Superior temporal gyrus (tissue), 1 donor: ENCODE measurements at regions not wholly inside any gene's neighbourhood (a gene's known extent, or its start where the extent isn't known, plus 50 kb on each side); places are given as distances from the start of the nearest gene placed in this dataset.
A peak's percentile ranks its signal among the peaks of the same experiment; 100 is the strongest.

Experiments
- DNase-seq: peaks from one replicate; pipeline ENCODE4 v3.0.0-alpha.2; 2016; ENCODE audit errors: extremely low spot score

DNA sequence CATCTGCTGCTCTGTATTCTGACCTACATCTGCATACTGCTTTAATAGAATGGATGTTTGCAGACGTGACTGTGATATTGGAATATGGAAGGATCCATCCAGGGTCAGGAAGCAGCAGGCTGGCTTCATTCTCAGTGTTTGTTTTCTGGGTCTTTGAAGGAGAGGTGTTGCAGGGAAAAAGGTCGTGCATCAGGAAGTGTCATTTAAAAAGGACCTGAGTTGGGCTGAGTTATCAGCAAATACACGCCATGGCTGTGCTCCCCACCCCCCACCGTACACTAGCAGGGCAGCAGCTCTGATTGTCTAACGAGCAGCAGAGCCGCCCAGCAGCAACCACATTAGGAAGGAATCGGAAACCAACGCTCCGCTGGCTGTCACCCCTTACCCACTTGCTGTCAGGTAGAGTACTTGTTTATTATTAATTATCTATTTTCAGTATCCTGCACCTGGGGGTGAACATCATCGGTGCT lies 63.1 kb upstream of the STEAP1B start:
- DNase-seq: no peak

DNA sequence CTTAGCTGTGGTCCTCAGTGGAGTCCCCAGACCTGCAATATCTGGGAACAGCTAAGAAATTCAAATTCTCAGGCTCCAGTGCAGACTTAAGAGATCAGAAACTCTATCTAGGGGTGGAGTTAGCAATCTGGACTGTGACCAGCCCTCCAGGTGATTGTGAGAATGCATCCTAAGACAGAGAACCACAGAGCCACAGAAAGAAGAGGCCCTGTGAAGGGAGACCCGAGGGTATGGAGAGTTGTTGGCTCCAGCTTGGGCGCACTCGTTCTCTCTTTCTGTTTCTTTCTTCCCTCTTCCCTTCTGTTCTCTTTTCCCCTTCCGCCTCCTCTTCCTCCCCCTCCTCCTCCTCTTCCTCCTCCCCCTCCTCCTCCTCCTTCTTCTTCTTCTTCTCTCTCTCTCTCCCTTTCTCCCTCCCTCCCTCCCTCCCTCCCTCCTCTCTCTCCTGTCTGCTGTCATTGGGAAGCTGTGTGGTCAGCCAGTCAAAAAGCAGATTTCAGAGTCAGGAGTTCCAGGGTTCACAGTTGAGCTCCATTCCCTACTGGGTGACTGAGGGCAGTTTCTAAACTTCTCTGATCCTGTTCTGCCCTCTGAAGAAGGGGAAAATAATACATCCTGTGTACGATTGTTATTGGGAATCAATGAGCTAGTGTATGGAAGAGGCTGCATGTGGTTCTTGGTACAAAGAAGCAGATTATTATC lies 62.1 kb upstream of the STEAP1B start:
- no peak for DNase-seq

DNA sequence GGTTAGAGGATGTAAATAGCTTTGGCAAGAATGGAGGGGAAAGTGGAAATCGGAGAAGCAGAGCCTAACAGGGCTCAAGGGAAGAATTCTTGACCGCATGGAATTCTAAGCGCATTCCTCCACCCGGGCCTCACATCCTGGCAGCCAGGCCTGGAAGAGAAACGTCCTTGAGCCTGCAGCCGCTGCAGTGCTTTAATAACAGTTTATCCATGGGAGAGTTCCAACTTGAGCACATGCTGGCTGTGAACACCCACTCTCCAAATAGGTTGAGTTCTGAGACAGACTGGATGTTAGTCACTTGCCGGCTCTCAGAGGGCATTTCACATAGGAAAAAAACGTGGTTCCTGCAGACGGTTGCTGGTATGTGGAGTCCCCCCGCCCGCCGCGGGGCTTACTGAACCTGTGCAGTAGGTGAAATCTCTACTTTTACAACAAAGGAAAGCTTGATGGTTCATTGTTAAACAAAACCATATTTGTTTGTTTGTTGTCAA lies 61.4 kb upstream of the STEAP1B start:
- peak; percentile 59 for DNase-seq

DNA sequence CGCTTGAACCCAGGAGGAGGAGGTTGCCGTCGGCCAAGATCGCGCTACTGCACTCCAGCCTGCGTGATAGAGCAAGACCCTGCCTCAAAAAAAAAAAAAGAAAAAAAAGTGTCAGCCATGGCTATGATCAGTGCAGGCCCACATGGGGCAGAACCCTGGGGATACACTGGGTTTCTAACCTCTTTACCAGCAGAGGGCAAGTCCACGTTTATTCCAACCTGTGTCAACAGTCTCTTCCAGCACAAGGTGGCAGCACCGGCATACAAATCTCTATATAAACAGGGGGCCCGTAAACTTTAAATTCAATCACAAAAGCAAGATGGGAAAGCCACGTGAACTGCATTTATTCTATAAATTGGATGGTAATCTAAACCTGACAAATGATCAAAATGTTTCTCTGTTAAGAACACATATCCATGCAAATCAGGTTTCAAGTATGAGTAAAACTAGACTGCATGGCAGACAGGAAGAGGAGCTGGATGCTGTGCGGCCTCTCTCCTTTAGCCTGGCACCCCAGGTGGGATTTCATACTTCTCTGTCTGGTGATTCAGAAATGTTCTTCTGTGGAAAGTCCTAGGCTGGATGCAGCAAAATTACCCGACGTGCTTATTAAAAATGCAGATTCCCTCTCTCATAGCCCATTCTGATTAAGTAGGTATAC lies 60.0 kb upstream of the STEAP1B start:
- DNase-seq: peak; percentile 87

DNA sequence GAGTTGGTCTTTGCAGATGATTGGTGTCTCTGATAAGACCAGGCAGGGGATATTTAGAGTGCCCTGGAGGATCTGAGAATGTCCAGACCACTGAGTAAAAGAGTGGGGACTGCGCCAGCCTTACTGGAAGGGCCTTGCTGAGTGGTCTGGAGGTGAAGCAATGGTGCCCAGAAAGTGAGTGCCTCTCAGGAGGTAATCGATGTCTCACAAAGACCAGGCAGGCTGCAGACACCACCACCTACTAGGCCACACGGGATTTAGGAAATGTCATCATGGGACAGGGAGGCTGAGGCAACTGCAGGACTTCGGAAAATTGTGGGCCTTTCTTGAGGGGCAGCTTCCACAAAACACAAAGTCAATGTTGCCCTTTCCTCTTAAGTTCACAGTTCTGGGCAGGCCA lies 57.2 kb upstream of the STEAP1B start:
- no peak for DNase-seq

DNA sequence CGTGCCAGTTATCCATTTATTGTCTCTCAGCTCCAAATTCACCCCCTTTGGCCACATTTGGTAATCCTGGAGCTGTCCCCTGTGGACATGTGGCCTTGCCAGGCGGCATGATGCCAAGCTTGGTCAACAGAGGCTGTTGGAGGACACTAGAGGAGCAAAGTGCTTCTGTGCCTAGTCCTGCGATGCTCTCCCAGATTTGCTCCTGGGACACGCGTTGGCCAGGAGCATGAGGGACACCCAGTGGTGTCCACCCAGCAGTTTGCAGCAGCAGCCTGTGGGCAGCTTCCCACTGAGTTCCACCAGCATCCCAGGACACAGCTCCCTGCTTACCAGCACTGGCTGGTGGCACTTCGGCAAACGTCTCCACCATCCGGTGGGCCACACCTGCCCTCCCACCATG lies 55.5 kb upstream of the STEAP1B start:
- DNase-seq: no peak

DNA sequence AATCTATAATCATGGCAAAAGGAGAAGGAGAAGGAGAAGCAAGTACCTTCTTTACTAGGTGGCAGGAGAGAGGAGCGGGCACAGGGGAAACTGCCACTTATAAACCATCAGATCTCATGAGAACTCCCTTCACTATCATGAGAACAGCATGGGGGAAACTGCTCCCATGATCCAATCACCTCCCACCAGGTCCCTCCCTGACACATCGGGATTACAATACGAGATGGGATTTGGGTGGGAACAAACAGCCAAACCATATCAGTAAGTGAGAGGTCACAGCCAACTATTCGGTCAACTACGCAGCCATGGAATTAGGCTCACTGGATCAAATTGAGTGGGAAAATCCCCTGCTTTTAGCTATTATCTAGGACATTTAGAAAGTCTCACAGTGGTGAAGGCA lies 54.2 kb upstream of the STEAP1B start:
- DNase-seq: no peak

DNA sequence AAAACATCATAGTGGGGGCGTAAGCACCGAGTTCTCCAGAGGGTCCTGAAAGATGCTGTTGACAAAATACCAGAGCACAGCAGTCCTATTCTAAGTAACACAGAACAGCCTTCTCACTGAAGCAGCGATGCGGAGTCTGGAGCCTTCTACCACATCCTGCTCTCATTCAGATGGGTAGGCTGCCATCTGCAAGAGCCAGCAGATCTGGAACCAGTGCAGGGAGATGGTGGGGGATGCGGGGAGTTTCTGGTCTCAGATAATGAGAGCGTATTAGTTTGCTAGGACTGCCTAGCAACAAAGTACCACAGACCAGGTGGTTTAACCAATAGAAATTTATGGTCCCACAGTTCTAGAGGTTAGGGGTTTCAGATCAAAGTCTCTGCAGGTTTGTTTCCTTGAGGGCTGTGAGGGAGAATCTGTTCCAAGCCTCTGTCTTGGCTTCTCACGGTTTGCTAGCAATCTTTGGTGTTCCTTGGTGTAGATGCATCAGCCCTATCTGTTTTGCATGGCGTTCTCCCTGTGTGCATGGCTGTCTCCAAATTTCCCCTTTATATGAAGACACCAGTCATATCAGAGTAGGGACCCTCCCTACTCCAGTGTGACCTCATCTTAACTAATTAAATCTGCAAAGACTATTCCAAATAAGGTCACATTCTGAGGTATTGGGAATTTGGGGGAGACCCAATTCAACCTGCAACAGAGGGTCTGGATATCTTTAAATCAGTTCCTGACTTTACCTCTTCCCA lies 52.0 kb upstream of the STEAP1B start:
- DNase-seq: no peak

DNA sequence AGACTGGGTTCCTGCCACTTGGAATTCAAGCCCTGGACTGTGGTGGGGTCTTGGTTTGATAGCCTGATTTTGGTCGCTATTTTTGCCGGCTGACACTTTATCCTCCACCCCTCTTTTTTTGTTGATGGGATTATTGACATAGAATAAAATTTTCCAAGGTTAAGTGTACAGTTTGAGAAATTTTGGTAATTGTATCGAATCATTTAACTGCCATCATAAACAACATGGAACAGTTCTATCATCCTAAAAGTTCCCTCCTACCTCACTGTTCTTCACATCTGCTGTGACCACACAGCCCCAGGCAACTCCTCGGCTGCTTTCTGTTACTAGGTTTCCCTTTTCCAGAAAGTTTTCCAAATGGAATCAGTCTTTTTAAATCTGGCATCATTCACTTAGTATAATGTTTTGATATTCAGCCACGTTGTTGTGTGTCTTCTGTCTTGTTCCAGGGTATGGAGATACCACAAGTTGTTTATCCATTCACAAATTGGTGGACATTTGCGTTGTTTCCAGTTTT lies 50.6 kb upstream of the STEAP1B start:
- no peak for DNase-seq

DNA sequence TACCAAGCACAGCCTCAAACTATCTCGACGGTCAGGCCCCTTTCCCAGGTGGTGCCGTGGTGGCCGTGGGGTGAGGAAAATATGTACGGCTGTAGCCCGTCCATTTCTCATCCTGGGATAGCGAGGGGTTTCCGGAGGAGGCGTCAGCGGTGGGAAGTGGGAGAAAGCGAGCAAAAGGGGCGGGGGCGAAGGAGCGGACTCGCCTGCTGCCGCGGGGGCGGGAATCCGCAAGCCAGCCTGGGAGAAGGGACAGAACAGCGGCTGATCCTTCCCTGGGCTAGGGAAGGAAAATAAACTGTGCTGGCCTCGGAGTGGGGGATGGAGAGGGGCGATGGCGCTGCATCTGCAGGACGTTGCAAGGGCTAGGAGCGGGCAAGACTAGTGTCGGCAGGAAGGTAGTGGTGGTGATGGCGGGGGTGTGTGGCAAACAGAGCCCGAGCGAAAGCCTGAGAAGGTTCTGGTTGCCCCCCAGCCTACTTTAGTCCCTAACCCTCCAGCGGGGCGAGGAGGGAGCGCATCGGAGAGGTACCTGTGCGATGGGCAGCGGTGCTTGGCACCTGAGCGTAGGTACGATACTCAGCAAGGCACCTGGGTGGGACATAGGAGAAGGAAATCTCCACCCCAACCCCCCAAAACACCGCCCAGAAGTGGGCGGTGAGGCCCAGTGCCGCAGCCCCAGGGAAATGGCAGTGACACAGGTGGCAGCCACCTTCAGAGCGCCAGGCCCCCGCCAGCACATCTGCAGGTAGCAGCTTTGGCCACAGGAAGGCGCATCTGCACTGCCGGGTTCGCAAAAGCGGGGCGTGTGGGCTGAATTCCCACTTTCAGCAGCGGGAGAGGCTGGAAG lies 49.9 kb upstream of the STEAP1B start:
- DNase-seq: no peak
